ENCODE measurements at regions not wholly inside any gene's neighbourhood (a gene's known extent, or its start where the extent isn't known, plus 50 kb on each side); places are given as distances from the start of the nearest gene placed in this dataset.

GRCh38 chr13:26485288-26485687, 72.2 kb upstream of the WASF3 start:
- no peak for TF ChIP-seq REST (IDR thresholded peaks at IDR 0.05; ENCODE audit: insufficient replicate concordance, low read depth)
- TF ChIP-seq GABPA (IDR thresholded peaks at IDR 0.05; ENCODE audit: low read depth) = no peak
- TF ChIP-seq SPI1 (IDR thresholded peaks at IDR 0.05; ENCODE audit: borderline replicate concordance, low read depth) = no peak
- TF ChIP-seq, protein P1, sequence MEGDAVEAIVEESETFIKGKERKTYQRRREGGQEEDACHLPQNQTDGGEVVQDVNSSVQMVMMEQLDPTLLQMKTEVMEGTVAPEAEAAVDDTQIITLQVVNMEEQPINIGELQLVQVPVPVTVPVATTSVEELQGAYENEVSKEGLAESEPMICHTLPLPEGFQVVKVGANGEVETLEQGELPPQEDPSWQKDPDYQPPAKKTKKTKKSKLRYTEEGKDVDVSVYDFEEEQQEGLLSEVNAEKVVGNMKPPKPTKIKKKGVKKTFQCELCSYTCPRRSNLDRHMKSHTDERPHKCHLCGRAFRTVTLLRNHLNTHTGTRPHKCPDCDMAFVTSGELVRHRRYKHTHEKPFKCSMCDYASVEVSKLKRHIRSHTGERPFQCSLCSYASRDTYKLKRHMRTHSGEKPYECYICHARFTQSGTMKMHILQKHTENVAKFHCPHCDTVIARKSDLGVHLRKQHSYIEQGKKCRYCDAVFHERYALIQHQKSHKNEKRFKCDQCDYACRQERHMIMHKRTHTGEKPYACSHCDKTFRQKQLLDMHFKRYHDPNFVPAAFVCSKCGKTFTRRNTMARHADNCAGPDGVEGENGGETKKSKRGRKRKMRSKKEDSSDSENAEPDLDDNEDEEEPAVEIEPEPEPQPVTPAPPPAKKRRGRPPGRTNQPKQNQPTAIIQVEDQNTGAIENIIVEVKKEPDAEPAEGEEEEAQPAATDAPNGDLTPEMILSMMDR (IDR thresholded peaks at IDR 0.05; ENCODE audit: insufficient read depth, low read length) = no peak
- no peak for TF ChIP-seq POLR2AphosphoS5 (IDR thresholded peaks at IDR 0.05; ENCODE audit: low read depth)
- no peak for DNase-seq (ENCODE audit: low read depth in 1 of 2, low spot score in 1 of 2)

DNA sequence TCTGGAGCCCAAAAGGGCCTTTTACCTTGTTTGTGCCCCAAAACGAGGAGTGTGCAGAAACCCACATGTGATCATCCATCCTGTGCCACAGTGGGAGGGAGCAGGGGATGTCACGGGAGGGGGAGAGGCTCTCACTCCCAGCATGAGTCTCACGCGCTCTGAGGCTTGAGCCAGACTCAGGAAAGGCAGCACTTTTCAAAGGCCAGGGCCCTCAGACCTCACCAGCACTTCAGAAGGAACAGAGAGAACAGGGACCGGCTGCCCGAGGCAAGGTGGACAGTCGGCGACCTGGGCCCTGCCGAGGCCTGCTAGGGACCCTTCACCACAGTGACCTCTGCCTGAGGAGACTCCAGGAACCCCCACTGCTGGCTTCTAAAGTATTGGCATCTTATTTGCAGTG, 71.7 kb upstream of the WASF3 start:
- no peak overlapping the region for H3K27ac ChIP-seq (replicated peaks)
- H3K4me3 ChIP-seq (replicated peaks; ENCODE audit: insufficient read depth, low read length) = no peak overlapping the region
- TF ChIP-seq SPI1 (IDR thresholded peaks at IDR 0.05; ENCODE audit: borderline replicate concordance, low read depth) = no peak
- no peak for TF ChIP-seq POLR2AphosphoS5 (IDR thresholded peaks at IDR 0.05; ENCODE audit: low read depth)
- no peak for DNase-seq (ENCODE audit: low read depth in 1 of 2, low spot score in 1 of 2)
- no peaks in the 10 kb centered on the region for H3K27me3 ChIP-seq (ENCODE audit: insufficient read depth, poor library complexity, severe bottlenecking)

More at GRCh38 chr13:26485288-26485687, 72.2 kb upstream of the WASF3 start:
- no peak overlapping the region for H3K4me3 ChIP-seq (replicated peaks; ENCODE audit: insufficient read depth, low read length)
- no peak overlapping the region for H3K27ac ChIP-seq (replicated peaks)
- H3K27me3 ChIP-seq (ENCODE audit: insufficient read depth, poor library complexity, severe bottlenecking) = no peaks in the 10 kb centered on the region

DNA sequence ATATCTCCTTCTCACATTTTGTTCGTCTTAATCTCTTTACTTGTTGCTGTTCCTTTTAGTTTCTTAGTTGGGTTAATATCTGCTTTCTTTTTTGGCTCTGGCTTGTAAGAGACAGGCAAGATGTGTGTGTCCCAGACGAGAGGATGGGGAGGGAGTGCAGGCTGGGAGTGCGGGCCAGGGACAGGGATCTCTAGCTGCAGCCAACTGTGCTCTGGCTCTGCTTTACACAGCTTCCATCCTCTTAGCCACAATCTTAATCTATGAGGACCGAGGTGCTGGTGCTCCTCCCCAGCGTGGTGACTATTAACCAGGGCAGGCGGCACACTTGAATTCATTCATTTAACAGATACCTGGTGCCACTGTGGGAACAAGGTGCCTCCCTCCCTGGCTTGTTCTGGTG, 70.9 kb upstream of the WASF3 start:
- H3K4me3 ChIP-seq (replicated peaks; ENCODE audit: insufficient read depth, low read length) = no peak overlapping the region
- DNase-seq (ENCODE audit: low read depth in 1 of 2, low spot score in 1 of 2) = no peak
- no peak overlapping the region for H3K27ac ChIP-seq (replicated peaks)
- peaks cover 3% of the 10 kb centered on the region for H3K27me3 ChIP-seq (ENCODE audit: insufficient read depth, poor library complexity, severe bottlenecking)
- TF ChIP-seq, protein P1 (IDR thresholded peaks at IDR 0.05; ENCODE audit: insufficient read depth, low read length) = no peak
- TF ChIP-seq SPI1 (IDR thresholded peaks at IDR 0.05; ENCODE audit: borderline replicate concordance, low read depth) = no peak
- TF ChIP-seq GABPA (IDR thresholded peaks at IDR 0.05; ENCODE audit: low read depth) = no peak
- TF ChIP-seq POLR2AphosphoS5 (IDR thresholded peaks at IDR 0.05; ENCODE audit: low read depth) = no peak
- no peak for TF ChIP-seq REST (IDR thresholded peaks at IDR 0.05; ENCODE audit: insufficient replicate concordance, low read depth)

- Histone ChIP-seq H3K27me3 (ENCODE audit: insufficient read depth, poor library complexity, severe bottlenecking) (peaks cover 3% of the 10 kb centered on the region), H3K27ac (replicated peaks) (no peak overlapping the region), H3K4me3 (replicated peaks; ENCODE audit: insufficient read depth, low read length) (no peak overlapping the region)
- TF ChIP-seq, protein P1 (IDR thresholded peaks at IDR 0.05; ENCODE audit: insufficient read depth, low read length) = no peak
- TF ChIP-seq GABPA (IDR thresholded peaks at IDR 0.05; ENCODE audit: low read depth) (no peak), POLR2AphosphoS5 (IDR thresholded peaks at IDR 0.05; ENCODE audit: low read depth) (no peak), SPI1 (IDR thresholded peaks at IDR 0.05; ENCODE audit: borderline replicate concordance, low read depth) (no peak), REST (IDR thresholded peaks at IDR 0.05; ENCODE audit: insufficient replicate concordance, low read depth) (no peak)
- no peak for DNase-seq (ENCODE audit: low read depth in 1 of 2, low spot score in 1 of 2)
Measured at GRCh38 chr13:26487781-26488180, 69.7 kb upstream of the WASF3 start.
